SU-DHL-6 (cell line): ENCODE measurements at regions not wholly inside any gene's neighbourhood (a gene's known extent, or its start where the extent isn't known, plus 50 kb on each side); places are given as distances from the start of the nearest gene placed in this dataset.

Experiments used
- H2AFZ ChIP-seq: fragments of 200-600 bp; sonication (generic); 2 replicates; pipeline ENCODE4 v1.6.1; 2014; ENCODE audit warnings: low read depth, mild to moderate bottlenecking, moderate library complexity, mixed read lengths, antibody characterized with exemption, low read length; ENCODE audit not compliant: severe bottlenecking
- H3F3A ChIP-seq: fragments of 200-600 bp; shearing (Covaris generic); 2 replicates; pipeline ENCODE4 v1.6.0; 2016; ENCODE audit warnings: antibody characterized with exemption, mild to moderate bottlenecking; ENCODE audit not compliant: insufficient read depth
- H3K27ac ChIP-seq: fragments of 200-600 bp; sonication (generic); 2 replicates; pipeline ENCODE4 v1.5.1; 2016; ENCODE audit warnings: low read depth, mild to moderate bottlenecking, low read length, moderate library complexity, mixed read lengths
- H3K27me3 ChIP-seq: fragments of 200-600 bp; sonication (generic), shearing (Covaris generic); 2 replicates; pipeline ENCODE4 v1.6.0; 2014; ENCODE audit warnings: mild to moderate bottlenecking, low read length
- H3K36me3 ChIP-seq: fragments of 200-600 bp; sonication (generic); 2 replicates; pipeline ENCODE4 v1.6.1; 2014; ENCODE audit warnings: mild to moderate bottlenecking, low read length, mixed read lengths
- H3K4me2 ChIP-seq: fragments of 300-600, 200-600 bp; shearing (Covaris generic), sonication (generic); 2 replicates; pipeline ENCODE4 v1.6.0; 2014; ENCODE audit warnings: low read length, low read depth, mild to moderate bottlenecking; ENCODE audit not compliant: poor library complexity, severe bottlenecking
- H3K4me3 ChIP-seq: fragments of 200-600 bp; sonication (generic); 2 replicates; pipeline ENCODE4 v1.5.1; 2014; ENCODE audit warnings: antibody characterized with exemption, low read length, mild to moderate bottlenecking, mixed read lengths; ENCODE audit not compliant: insufficient read depth, poor library complexity, severe bottlenecking
- H3K79me2 ChIP-seq: fragments of 200-600 bp; sonication (generic); 2 replicates; pipeline ENCODE4 v1.6.1; 2014; ENCODE audit warnings: mild to moderate bottlenecking, low read length, moderate library complexity; ENCODE audit not compliant: insufficient read depth
- H3K9ac ChIP-seq: fragments of 200-600 bp; sonication (generic); 2 replicates; pipeline ENCODE4 v1.7.0; 2014; ENCODE audit warnings: mild to moderate bottlenecking, low read length
- H3K9me2 ChIP-seq: fragments of 200-600 bp; sonication (generic); replicated peaks from 2 replicates; pipeline ENCODE4 v1.6.1; 2014; ENCODE audit warnings: low read length; ENCODE audit not compliant: insufficient read depth
- H3K9me3 ChIP-seq: fragments of 200-600 bp; sonication (generic); 2 replicates; pipeline ENCODE4 v1.6.1; 2014; ENCODE audit warnings: low read length, mixed read lengths; ENCODE audit not compliant: insufficient read depth
- H4K20me1 ChIP-seq: fragments of 200-600 bp; sonication (generic); 2 replicates; pipeline ENCODE4 v1.6.1; 2014; ENCODE audit warnings: low read depth, mild to moderate bottlenecking, antibody characterized with exemption, low read length, moderate library complexity, mixed read lengths
- CTCF ChIP-seq: fragments of 200-600 bp; sonication (generic); IDR thresholded peaks from one replicate; pipeline ENCODE4 v1.5.1; 2017; ENCODE audit warnings: antibody characterized with exemption, mild to moderate bottlenecking, low read length, moderate library complexity; ENCODE audit not compliant: insufficient read depth, poor library complexity, severe bottlenecking
- EZH2phosphoT487 ChIP-seq: fragments of 200-600 bp; sonication (generic), shearing (Covaris generic); conservative IDR thresholded peaks from 2 replicates; pipeline ENCODE4 v1.6.1; 2018; ENCODE audit warnings: mild to moderate bottlenecking, antibody characterized with exemption, low read length, moderate library complexity, mixed read lengths

DNA sequence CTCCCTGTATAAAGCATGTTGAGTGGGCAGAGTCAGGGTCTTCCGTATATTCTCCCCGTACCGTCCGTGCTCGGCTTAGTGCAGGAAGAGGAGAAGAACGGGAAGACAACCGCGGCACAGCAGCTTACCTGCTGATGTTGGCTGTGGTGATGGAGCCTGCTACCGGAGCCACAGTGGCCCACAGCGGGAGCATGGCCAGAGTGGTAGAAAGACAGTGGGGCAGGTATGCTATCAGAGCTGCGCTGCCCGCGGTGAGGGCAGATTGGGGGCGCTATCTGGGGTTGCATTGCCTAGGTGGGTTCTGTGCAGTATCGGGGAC, 120.7 kb upstream of the VPREB1 start:
- no peaks in the 10 kb centered on the region for H3K79me2 ChIP-seq
- no peak overlapping the region for H3K9ac ChIP-seq
- H3K4me3 ChIP-seq = no peak overlapping the region
- H3K9me3 ChIP-seq = no peaks in the 10 kb centered on the region
- no peak overlapping the region for H3K4me2 ChIP-seq
- H3K27ac ChIP-seq = no peak overlapping the region
- H3F3A ChIP-seq = no peaks in the 10 kb centered on the region
- no peaks in the 10 kb centered on the region for H3K9me2 ChIP-seq
- TF ChIP-seq CTCF = no peak
- no peak for TF ChIP-seq EZH2phosphoT487
- H4K20me1 ChIP-seq = no peaks in the 10 kb centered on the region
- no peaks in the 10 kb centered on the region for H3K27me3 ChIP-seq
- no peaks in the 10 kb centered on the region for H3K36me3 ChIP-seq
- H2AFZ ChIP-seq = no peak overlapping the region

DNA sequence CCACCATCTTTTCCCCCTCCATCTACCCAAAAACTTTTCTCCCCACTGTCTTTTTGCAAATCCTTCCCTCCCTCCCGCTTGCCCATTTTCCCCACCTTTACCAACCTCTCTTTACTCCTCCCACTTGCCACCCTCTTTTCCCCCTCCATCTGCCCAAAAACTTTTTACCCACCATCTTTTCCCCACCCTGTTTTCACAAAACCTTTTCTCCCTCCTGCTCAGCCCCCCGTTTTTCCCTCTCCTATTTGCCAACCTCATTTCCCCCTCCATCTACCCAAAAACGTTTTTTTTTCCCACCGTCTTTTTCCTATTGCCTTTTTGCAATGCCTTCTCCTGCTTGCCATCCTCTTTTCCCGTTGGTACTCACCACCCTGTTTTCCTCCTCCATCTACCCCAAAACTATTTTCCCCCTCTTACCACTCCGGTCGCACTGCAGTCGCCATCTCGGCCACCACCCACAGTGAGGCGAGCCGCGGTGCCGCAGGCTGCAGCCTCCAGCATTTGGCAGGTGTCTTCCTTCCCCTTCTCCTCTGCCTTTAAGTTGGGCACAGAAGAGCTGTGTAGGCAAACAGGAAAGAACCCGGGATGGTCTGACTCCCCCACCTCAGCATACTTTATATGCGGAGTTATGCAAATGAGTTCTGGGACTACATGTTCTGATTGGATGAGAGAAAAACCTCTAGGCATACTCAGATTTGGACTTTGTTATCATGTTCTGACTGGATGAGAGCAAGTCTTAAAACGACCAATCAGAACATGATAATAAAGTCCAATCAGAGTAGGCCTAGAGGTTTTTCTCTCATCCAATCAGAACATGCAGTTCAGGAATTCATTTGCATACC, 121.2 kb upstream of the VPREB1 start:
- Histone ChIP-seq H3K9me3 (no peaks in the 10 kb centered on the region), H3F3A (no peaks in the 10 kb centered on the region), H3K79me2 (no peaks in the 10 kb centered on the region), H3K9ac (no peak overlapping the region), H3K27ac (no peak overlapping the region), H3K4me2 (no peak overlapping the region), H4K20me1 (no peaks in the 10 kb centered on the region), H3K27me3 (no peaks in the 10 kb centered on the region), H3K36me3 (no peaks in the 10 kb centered on the region), H2AFZ (no peak overlapping the region), H3K9me2 (no peaks in the 10 kb centered on the region), H3K4me3 (no peak overlapping the region)
- TF ChIP-seq CTCF (no peak), EZH2phosphoT487 (no peak)

DNA sequence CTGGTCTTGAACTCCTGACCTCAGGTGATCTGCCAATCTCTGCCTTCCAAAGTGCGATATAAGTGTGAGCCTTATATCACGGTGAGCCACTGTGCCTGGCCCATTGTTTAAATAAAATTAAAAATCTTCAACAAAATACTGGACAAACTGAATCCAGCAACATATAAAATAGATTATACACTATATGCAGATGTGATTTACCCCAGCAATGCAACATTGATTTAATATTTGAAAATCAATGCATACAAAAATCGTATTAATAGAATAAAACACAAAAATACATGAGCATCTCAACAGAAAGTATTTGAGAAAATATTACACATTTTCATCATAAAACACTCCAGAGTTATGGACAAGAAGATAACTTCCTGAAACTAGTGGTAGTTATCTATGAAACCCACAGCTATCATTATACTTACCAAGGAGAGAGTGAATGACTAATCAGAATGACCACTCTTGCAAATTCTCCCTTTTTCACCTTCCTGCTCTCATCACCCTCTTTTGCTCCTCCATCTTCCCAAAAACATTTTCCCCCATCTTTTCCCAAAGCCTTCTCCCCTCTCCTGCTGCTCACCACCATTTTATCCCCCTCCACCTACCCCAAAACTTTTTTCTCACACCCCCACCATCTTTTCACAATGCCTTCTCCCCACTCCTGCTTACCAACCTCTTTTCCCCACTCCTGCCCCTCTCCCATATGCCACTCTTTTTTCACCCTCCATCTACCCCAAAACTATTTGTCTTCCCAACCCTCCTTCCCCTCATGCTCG, 122.1 kb upstream of the VPREB1 start:
- H3K79me2 ChIP-seq = no peaks in the 10 kb centered on the region
- H3K9me3 ChIP-seq = no peaks in the 10 kb centered on the region
- no peak overlapping the region for H3K27ac ChIP-seq
- no peaks in the 10 kb centered on the region for H4K20me1 ChIP-seq
- H3K4me3 ChIP-seq = no peak overlapping the region
- no peak overlapping the region for H3K4me2 ChIP-seq
- no peaks in the 10 kb centered on the region for H3K36me3 ChIP-seq
- no peak overlapping the region for H2AFZ ChIP-seq
- no peaks in the 10 kb centered on the region for H3K27me3 ChIP-seq
- no peak overlapping the region for H3K9ac ChIP-seq
- no peak for TF ChIP-seq EZH2phosphoT487
- TF ChIP-seq CTCF = no peak
- H3K9me2 ChIP-seq = no peaks in the 10 kb centered on the region
- no peaks in the 10 kb centered on the region for H3F3A ChIP-seq
